GM19372 (cell line): ENCODE measurements at regions not wholly inside any gene's neighbourhood (a gene's known extent, or its start where the extent isn't known, plus 50 kb on each side); places are given as distances from the start of the nearest gene placed in this dataset.
A peak's percentile ranks its signal among the peaks of the same experiment; 100 is the strongest.

Experiments
- ATAC-seq: cut with Tn5 transposase; IDR thresholded peaks from one replicate; pipeline ENCODE4 v1.9.1; 2021; ENCODE audit warnings: mild to moderate bottlenecking, low read depth, moderate library complexity; ENCODE audit not compliant: unreplicated experiment

GRCh38 chr13:79096099-79096498, 310.0 kb downstream of the RBM26 start:
- no peak for ATAC-seq

- ATAC-seq = no peak
These were observed 315.4 kb downstream of the RBM26 start for GRCh38 chr13:79090552-79091124.

GRCh38 chr13:79084802-79085424, 321.1 kb downstream of the RBM26 start:
- no peak for ATAC-seq

- no peak for ATAC-seq
These were observed 324.1 kb downstream of the RBM26 start for GRCh38 chr13:79081942-79082341.

- ATAC-seq = no peak
These were observed 326.7 kb downstream of the RBM26 start for GRCh38 chr13:79079351-79079839.

- no peak for ATAC-seq
These were observed 330.4 kb downstream of the RBM26 start for GRCh38 chr13:79075703-79076102.

- ATAC-seq = peak; percentile 86
These were observed 335.6 kb downstream of the RBM26 start for GRCh38 chr13:79070343-79070974.

GRCh38 chr13:79062291-79062690, 343.8 kb downstream of the RBM26 start:
- ATAC-seq = no peak

- ATAC-seq = no peak
These were observed 345.8 kb downstream of the RBM26 start for GRCh38 chr13:79060216-79060615.

GRCh38 chr13:79056706-79057105, 349.3 kb downstream of the RBM26 start:
- no peak for ATAC-seq

GRCh38 chr13:79051472-79051871, 354.6 kb downstream of the RBM26 start:
- ATAC-seq = no peak

GRCh38 chr13:79044415-79044814, 361.6 kb downstream of the RBM26 start:
- no peak for ATAC-seq

GRCh38 chr13:79043208-79043607, 362.8 kb downstream of the RBM26 start:
- ATAC-seq = no peak

- ATAC-seq = no peak
These were observed 368.9 kb downstream of the RBM26 start for GRCh38 chr13:79037197-79037596.

- no peak for ATAC-seq
These were observed 371.7 kb downstream of the RBM26 start for GRCh38 chr13:79034341-79034740.

GRCh38 chr13:79030513-79030912, 371.6 kb upstream of the OBI1 start:
- no peak for ATAC-seq

GRCh38 chr13:79018166-79018565, 359.2 kb upstream of the OBI1 start:
- ATAC-seq = no peak

GRCh38 chr13:79011179-79011578, 352.2 kb upstream of the OBI1 start:
- ATAC-seq = no peak

GRCh38 chr13:79003989-79004898, 345.3 kb upstream of the OBI1 start:
- ATAC-seq = no peak

GRCh38 chr13:78999494-78999893, 340.5 kb upstream of the OBI1 start:
- ATAC-seq = no peak
